Duodenal mucosa (tissue), 2 donors: ENCODE measurements at regions not wholly inside any gene's neighbourhood (a gene's known extent, or its start where the extent isn't known, plus 50 kb on each side); places are given as distances from the start of the nearest gene placed in this dataset.

ENCODE experiments used
- H3K27ac ChIP-seq: one replicate; pipeline ENCODE4 v1.7.0; 2013; ENCODE audit warnings: low read depth, low read length
- H3K27me3 ChIP-seq, 2 donors: one replicate each; pipeline ENCODE4 v1.7.0; 2013; ENCODE audit warnings: low read length in 2 of 2, control low read depth in 1 of 2; ENCODE audit not compliant: insufficient read depth in 2 of 2, control insufficient read depth in 1 of 2
- H3K36me3 ChIP-seq, 2 donors: one replicate each; pipeline ENCODE4 v1.7.0; 2013; ENCODE audit warnings: low read length in 2 of 2, control low read depth in 1 of 2; ENCODE audit not compliant: insufficient read depth in 2 of 2, control insufficient read depth in 1 of 2
- H3K4me1 ChIP-seq, 2 donors: one replicate each; pipeline ENCODE4 v1.7.0; 2013; ENCODE audit warnings: low read length in 2 of 2, control low read depth in 1 of 2; ENCODE audit not compliant: insufficient read depth in 2 of 2, control insufficient read depth in 1 of 2
- H3K4me3 ChIP-seq, 2 donors: one replicate each; pipeline ENCODE4 v1.7.0; 2013; ENCODE audit warnings: low read length in 2 of 2, low read depth in 1 of 2
- H3K9ac ChIP-seq, 2 donors: one replicate each; pipeline ENCODE4 v1.7.0; 2013; ENCODE audit warnings: low read length in 2 of 2, low read depth in 1 of 2
- H3K9me3 ChIP-seq, 2 donors: one replicate each; pipeline ENCODE4 v1.7.0; 2013; ENCODE audit warnings: low read length in 2 of 2, control low read depth in 1 of 2; ENCODE audit not compliant: control insufficient read depth in 1 of 2

- H3K27ac ChIP-seq, result no peak overlapping the region
- no peaks in the 10 kb centered on the region for H3K27me3 ChIP-seq
- H3K9me3 ChIP-seq, result no peaks in the 10 kb centered on the region
- H3K4me3 ChIP-seq, result no peak overlapping the region
- H3K9ac ChIP-seq, result no peak overlapping the region
- H3K4me1 ChIP-seq, result no peaks in the 10 kb centered on the region
- no peaks in the 10 kb centered on the region for H3K36me3 ChIP-seq
Measured at GRCh38 chr4:31374256-31374960, 654.2 kb downstream of the PCDH7 start.

GRCh38 chr4:31375936-31376335 lies 655.8 kb downstream of the PCDH7 start:
- Histone ChIP-seq H3K27ac (no peak overlapping the region), H3K9me3 (no peaks in the 10 kb centered on the region), H3K4me3 (no peak overlapping the region), H3K9ac (no peak overlapping the region), H3K27me3 (no peaks in the 10 kb centered on the region), H3K36me3 (no peaks in the 10 kb centered on the region), H3K4me1 (no peaks in the 10 kb centered on the region)

- no peaks in the 10 kb centered on the region for H3K36me3 ChIP-seq
- no peak overlapping the region for H3K4me3 ChIP-seq
- H3K9me3 ChIP-seq, result no peaks in the 10 kb centered on the region
- no peak overlapping the region for H3K27ac ChIP-seq
- H3K9ac ChIP-seq, result no peak overlapping the region
- H3K4me1 ChIP-seq, result no peaks in the 10 kb centered on the region
- H3K27me3 ChIP-seq, result no peaks in the 10 kb centered on the region
Measured at GRCh38 chr4:31379364-31379763, 659.2 kb downstream of the PCDH7 start.

- H3K36me3 ChIP-seq, result no peaks in the 10 kb centered on the region
- no peak overlapping the region for H3K9ac ChIP-seq
- no peaks in the 10 kb centered on the region for H3K27me3 ChIP-seq
- H3K4me1 ChIP-seq, result no peaks in the 10 kb centered on the region
- H3K9me3 ChIP-seq, result no peaks in the 10 kb centered on the region
- H3K27ac ChIP-seq, result no peak overlapping the region
- H3K4me3 ChIP-seq, result no peak overlapping the region
Measured at GRCh38 chr4:31383767-31384166, 663.6 kb downstream of the PCDH7 start.

- Histone ChIP-seq H3K27ac (no peak overlapping the region), H3K27me3 (no peaks in the 10 kb centered on the region), H3K4me3 (no peak overlapping the region), H3K9ac (no peak overlapping the region), H3K4me1 (no peaks in the 10 kb centered on the region), H3K36me3 (no peaks in the 10 kb centered on the region), H3K9me3 (no peaks in the 10 kb centered on the region)
Measured at GRCh38 chr4:31390849-31391248, 670.7 kb downstream of the PCDH7 start.

- H3K36me3 ChIP-seq, result no peaks in the 10 kb centered on the region
- H3K27ac ChIP-seq, result no peak overlapping the region
- H3K4me1 ChIP-seq, result no peaks in the 10 kb centered on the region
- no peaks in the 10 kb centered on the region for H3K27me3 ChIP-seq
- H3K9me3 ChIP-seq, result no peaks in the 10 kb centered on the region
- H3K9ac ChIP-seq, result no peak overlapping the region
- H3K4me3 ChIP-seq, result no peak overlapping the region
Measured at GRCh38 chr4:31391976-31392375, 671.8 kb downstream of the PCDH7 start.

GRCh38 chr4:31392923-31393322 lies 672.8 kb downstream of the PCDH7 start:
- Histone ChIP-seq H3K9me3 (no peaks in the 10 kb centered on the region), H3K9ac (no peak overlapping the region), H3K27ac (no peak overlapping the region), H3K27me3 (no peaks in the 10 kb centered on the region), H3K4me3 (no peak overlapping the region), H3K36me3 (no peaks in the 10 kb centered on the region), H3K4me1 (no peaks in the 10 kb centered on the region)

- no peaks in the 10 kb centered on the region for H3K9me3 ChIP-seq
- no peak overlapping the region for H3K9ac ChIP-seq
- H3K4me1 ChIP-seq, result no peaks in the 10 kb centered on the region
- no peak overlapping the region for H3K27ac ChIP-seq
- no peaks in the 10 kb centered on the region for H3K27me3 ChIP-seq
- H3K4me3 ChIP-seq, result no peak overlapping the region
- no peaks in the 10 kb centered on the region for H3K36me3 ChIP-seq
Measured at GRCh38 chr4:31408121-31408520, 688.0 kb downstream of the PCDH7 start.

GRCh38 chr4:31411565-31411964 lies 691.4 kb downstream of the PCDH7 start:
- Histone ChIP-seq H3K27me3 (no peaks in the 10 kb centered on the region), H3K4me3 (no peak overlapping the region), H3K9ac (no peak overlapping the region), H3K36me3 (no peaks in the 10 kb centered on the region), H3K4me1 (no peaks in the 10 kb centered on the region), H3K27ac (no peak overlapping the region), H3K9me3 (no peaks in the 10 kb centered on the region)

GRCh38 chr4:31415629-31416028 lies 695.5 kb downstream of the PCDH7 start:
- no peaks in the 10 kb centered on the region for H3K9me3 ChIP-seq
- H3K27ac ChIP-seq, result no peak overlapping the region
- H3K4me3 ChIP-seq, result no peak overlapping the region
- H3K36me3 ChIP-seq, result no peaks in the 10 kb centered on the region
- no peak overlapping the region for H3K9ac ChIP-seq
- H3K4me1 ChIP-seq, result no peaks in the 10 kb centered on the region
- H3K27me3 ChIP-seq, result no peaks in the 10 kb centered on the region

GRCh38 chr4:31416498-31416897 lies 696.3 kb downstream of the PCDH7 start:
- Histone ChIP-seq H3K4me1 (no peaks in the 10 kb centered on the region), H3K9me3 (no peaks in the 10 kb centered on the region), H3K36me3 (no peaks in the 10 kb centered on the region), H3K27me3 (no peaks in the 10 kb centered on the region), H3K9ac (no peak overlapping the region), H3K27ac (no peak overlapping the region), H3K4me3 (no peak overlapping the region)
